ENCODE measurements at regions not wholly inside any gene's neighbourhood (a gene's known extent, or its start where the extent isn't known, plus 50 kb on each side); places are given as distances from the start of the nearest gene placed in this dataset.

- TF ChIP-seq POLR2AphosphoS5 (IDR thresholded peaks at IDR 0.05; ENCODE audit: borderline replicate concordance, low read depth, low read length) = no peak
- TF ChIP-seq EZH2 (IDR thresholded peaks at IDR 0.05) = no peak
Measured at GRCh38 chr1:81430236-81430938, 370.3 kb upstream of the ADGRL2 start.

Measured in SK-N-MC (cell line).